ENCODE measurements at regions not wholly inside any gene's neighbourhood (a gene's known extent, or its start where the extent isn't known, plus 50 kb on each side); places are given as distances from the start of the nearest gene placed in this dataset.

DNA sequence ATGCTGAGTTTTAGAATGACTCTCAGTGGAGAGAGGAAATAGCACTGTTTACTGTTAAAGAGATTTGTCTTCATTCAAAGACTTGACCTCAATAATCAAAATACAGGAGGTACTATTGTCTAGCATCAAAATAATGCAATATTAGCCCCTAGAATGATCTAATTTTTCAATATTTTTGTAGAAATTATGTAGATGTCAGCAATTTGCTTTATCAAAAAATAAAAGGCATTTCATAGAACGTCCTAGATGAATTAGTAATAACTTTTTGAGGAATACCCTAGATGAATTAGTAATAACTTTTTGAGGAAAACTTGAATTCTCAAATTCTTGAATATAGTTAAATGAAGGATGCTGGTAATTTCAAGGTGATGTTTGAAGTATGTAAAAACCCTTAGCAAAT lies 1252.1 kb upstream of the CADM2 start:
- DNase-seq (ENCODE audit: low spot score) (no peak), ATAC-seq (ENCODE audit: low FRiP score) (no peak)
- TF ChIP-seq, protein P1, sequence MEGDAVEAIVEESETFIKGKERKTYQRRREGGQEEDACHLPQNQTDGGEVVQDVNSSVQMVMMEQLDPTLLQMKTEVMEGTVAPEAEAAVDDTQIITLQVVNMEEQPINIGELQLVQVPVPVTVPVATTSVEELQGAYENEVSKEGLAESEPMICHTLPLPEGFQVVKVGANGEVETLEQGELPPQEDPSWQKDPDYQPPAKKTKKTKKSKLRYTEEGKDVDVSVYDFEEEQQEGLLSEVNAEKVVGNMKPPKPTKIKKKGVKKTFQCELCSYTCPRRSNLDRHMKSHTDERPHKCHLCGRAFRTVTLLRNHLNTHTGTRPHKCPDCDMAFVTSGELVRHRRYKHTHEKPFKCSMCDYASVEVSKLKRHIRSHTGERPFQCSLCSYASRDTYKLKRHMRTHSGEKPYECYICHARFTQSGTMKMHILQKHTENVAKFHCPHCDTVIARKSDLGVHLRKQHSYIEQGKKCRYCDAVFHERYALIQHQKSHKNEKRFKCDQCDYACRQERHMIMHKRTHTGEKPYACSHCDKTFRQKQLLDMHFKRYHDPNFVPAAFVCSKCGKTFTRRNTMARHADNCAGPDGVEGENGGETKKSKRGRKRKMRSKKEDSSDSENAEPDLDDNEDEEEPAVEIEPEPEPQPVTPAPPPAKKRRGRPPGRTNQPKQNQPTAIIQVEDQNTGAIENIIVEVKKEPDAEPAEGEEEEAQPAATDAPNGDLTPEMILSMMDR (IDR thresholded peaks at IDR 0.05): no peak

DNA sequence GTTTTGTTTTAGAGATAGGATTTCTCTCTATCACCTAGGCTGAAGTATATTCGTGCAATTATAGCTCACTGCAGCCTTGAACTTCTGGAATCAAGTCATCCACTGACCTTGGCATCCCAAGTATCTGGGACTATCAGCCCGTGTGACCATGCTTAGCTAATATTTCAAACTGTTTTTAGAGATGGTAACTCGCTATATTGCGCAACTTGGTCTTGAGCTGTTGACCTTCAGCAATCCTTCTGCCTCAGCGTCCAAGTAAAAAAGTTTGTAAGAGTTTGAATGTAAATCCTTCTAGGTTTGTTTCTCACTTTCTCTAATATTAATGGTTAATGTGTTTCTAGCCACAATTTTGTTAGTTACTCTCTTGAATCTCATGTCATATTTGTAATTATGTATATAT lies 1243.5 kb upstream of the CADM2 start:
- TF ChIP-seq, protein P1 (IDR thresholded peaks at IDR 0.05): no peak
- DNase-seq (ENCODE audit: low spot score) (no peak), ATAC-seq (ENCODE audit: low FRiP score) (no peak)

DNA sequence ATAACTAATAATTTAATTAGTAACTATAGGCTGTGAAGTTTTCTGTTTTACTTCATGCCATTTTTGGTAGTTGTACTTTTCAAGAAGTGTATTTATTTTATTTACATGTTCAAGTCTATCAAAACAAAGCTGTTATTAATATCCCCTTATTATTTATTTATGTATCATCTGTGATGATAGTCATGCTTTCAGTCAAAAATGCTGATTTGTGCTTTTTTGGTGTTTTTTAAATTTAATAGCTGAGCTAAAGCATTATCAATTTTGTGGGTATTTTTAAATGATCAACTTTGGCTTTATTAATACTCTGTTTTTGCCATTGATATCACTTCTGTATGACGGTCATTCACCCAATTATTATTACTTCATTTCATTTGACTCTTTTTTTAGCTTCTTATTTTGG lies 1229.2 kb upstream of the CADM2 start:
- ATAC-seq (ENCODE audit: low FRiP score) (no peak), DNase-seq (ENCODE audit: low spot score) (no peak)
- TF ChIP-seq, protein P1 (IDR thresholded peaks at IDR 0.05): no peak

DNA sequence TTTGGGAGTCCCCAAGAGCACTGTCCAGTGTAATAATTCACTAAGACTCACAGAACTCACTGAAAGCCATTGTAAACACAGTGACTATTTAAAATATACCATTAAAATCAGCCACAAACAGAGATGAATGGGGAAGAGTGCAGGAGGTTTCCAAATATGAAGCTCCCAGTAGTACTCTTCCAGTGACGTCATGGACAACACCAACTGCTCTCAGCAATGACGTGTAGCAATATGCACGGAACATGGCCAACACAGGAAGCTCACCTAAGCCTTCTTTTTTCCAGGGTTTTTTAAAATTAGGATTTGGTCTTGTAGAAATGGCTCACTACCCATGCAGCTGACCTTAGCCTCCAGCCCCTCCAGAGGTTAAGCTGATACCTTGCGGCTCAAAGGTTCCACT lies 1224.1 kb upstream of the CADM2 start:
- TF ChIP-seq, protein P1 (IDR thresholded peaks at IDR 0.05): no peak

DNA sequence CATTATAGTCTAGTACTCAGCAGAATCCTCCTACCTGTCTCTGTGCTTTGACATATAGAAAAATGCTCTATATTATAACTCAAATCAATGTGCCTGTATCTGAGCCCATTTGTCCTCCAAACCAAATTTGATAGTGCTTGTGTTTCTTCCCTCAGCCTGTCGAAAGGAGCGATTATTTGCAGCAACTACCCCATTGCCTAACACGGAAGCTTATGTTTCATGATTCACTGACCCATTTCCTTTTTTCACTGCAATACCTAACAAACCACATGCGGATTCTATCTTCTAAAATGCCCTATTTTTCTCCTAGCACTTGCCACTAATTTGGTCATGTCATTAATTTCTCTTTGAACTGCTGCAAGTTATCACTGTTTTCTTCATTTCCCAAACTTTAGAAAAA lies 1220.6 kb upstream of the CADM2 start:
- TF ChIP-seq, protein P1 (IDR thresholded peaks at IDR 0.05): no peak
- no peak for DNase-seq (ENCODE audit: low spot score)
- no peak for ATAC-seq (ENCODE audit: low FRiP score)

More for the DNA sequence above, 1224.1 kb upstream of the CADM2 start:
- DNase-seq (ENCODE audit: low spot score): no peak
- no peak for ATAC-seq (ENCODE audit: low FRiP score)

DNA sequence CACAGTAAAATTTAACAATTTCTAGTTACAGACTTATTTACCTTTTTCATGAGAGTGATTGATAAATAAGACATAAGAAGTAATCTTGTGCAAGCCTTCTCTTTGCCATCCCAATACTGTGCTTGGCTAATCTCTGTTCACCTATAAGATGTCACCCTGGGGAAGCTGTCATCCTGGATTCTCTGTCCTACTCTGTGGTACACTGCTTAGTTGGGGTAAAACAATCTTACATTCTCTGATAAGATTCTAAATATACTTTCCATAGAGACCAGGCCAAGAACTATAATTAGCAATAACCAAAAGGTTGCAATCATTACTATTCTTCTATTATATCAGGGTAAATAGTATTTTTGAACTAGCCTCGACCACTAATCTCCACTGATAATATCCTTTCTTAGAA lies 1218.3 kb upstream of the CADM2 start:
- TF ChIP-seq, protein P1 (IDR thresholded peaks at IDR 0.05): no peak
- ATAC-seq (ENCODE audit: low FRiP score) (no peak), DNase-seq (ENCODE audit: low spot score) (no peak)

DNA sequence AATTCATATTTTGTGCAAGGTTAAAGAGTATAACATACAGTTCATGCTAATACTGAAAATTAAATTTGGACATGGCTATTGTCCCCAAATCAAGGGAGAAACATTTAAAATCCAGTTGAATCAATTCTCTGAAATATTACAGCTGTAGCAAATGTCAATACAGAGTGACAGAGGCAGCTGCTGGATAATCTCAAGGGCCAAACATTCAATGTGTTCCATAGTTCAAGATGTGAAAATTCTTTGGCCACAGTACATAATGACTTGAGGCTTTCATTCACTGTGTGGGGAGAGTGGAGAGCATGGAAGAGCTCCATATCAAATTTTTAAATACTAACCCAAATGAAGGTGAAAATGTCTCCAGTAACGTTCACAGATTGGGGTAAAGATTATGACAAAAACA lies 1192.8 kb upstream of the CADM2 start:
- no peak for ATAC-seq (ENCODE audit: low FRiP score)
- DNase-seq (ENCODE audit: low spot score): no peak
- TF ChIP-seq, protein P1 (IDR thresholded peaks at IDR 0.05): no peak
